Right cardiac atrium (tissue), 5 donors: ENCODE measurements at regions not wholly inside any gene's neighbourhood (a gene's known extent, or its start where the extent isn't known, plus 50 kb on each side); places are given as distances from the start of the nearest gene placed in this dataset.
"Not testable (repeated sequence)": the region's sequence is repeated elsewhere in the genome, so short reads cannot be mapped to it uniquely, and the experiment has no call there.

ENCODE experiments used
- ATAC-seq, 2 donors: fragments of 200-7000 bp; cut with Tn5 transposase; one replicate each; pipeline versions ENCODE4 v1.8.0 to v1.9.1; 2020; ENCODE audit warnings: moderate library complexity in 2 of 2, mild to moderate bottlenecking in 1 of 2
- DNase-seq, 3 donors: peaks; one replicate each; pipeline ENCODE4 v3.0.0-alpha.2; 2020
- H3K27ac ChIP-seq: one replicate; pipeline ENCODE4 v1.5.1; 2013; ENCODE audit warnings: mild to moderate bottlenecking, low read length, control low read depth, moderate library complexity
- H3K27me3 ChIP-seq: one replicate; pipeline ENCODE4 v1.6.1; 2013; ENCODE audit not compliant: control insufficient read depth, insufficient read depth
- H3K4me1 ChIP-seq: one replicate; pipeline ENCODE4 v1.6.1; 2013; ENCODE audit warnings: low read length; ENCODE audit not compliant: control insufficient read depth, insufficient read depth
- H3K4me3 ChIP-seq: one replicate; pipeline ENCODE4 v1.5.1; 2013; ENCODE audit warnings: low read length, control low read depth
- H3K9me3 ChIP-seq: one replicate; pipeline ENCODE4 v1.6.1; 2013; ENCODE audit warnings: low read length; ENCODE audit not compliant: control insufficient read depth
- WGBS: extraction: QIAGEN DNeasy Blood & Tissue Kit; methylation state at CpG from one replicate; pipeline ENCODE4 v1.1.7; 2013; 5-methylcytosine and 5-hydroxymethylcytosine counted together
- intact Hi-C, 4 donors: fragments of 100-400 bp; cut with DNase I; formaldehyde crosslinking; loops; one replicate each; pipeline versions ENCODE4 v1.11.0 to v1.14.0; 2022 to 2023
- donor health status: healthy with polysubstance abuse.
- donor health status: DM: no; HTN: yes; CAD: no.
- donor health status: DM: no; HTN: no; CAD: no.
- donor health status: DM: no; HTN: yes; CAD: no; lungs with severe emphysema.
- donor health status: DM: yes; HTN: yes; CAD: no.

DNA sequence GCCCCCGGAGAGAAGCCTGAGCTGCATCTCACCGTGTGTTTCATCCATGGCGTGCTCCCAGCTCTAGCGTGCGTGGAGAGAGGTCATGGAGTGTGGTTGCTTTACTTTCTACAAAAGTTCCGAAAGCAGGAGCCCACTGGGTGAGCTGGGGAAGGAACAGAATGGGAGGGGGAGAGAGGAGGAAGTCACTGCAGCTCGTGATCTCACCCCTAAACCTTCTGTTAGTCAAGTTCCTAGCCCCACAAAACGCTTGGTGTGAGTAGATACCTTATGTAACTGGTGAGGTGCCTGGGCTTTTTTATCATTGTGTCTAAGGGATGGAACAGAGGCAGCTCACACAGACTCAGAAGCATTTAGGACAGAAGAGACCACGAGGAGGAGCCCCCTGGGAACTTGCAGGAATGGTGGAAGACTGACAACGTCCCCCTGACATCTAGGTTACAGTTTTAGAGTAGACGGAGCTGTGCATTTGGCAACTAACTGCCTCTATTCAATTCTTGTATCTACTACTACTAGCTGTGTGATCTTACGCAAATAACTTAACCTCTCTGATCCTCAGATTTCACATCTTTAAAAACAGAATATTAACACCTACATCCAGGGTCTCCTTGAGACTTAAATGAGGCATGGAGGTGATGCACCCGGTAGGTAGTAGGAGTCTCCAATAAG is 123.3 kb downstream of the ARL4C start:
- ATAC-seq (no peak), DNase-seq (peak in 1 of 3 donors; percentile 33)
- no peaks in the 10 kb centered on the region for H3K4me1 ChIP-seq
- no peak overlapping the region for H3K27ac ChIP-seq
- 72% methylated on average over 13 of the region's 13 CpGs for WGBS
- H3K4me3 ChIP-seq = no peak overlapping the region
- intact Hi-C loops = no loop called here
- no peaks in the 10 kb centered on the region for H3K27me3 ChIP-seq
- H3K9me3 ChIP-seq = no peaks in the 10 kb centered on the region

- no peak for ATAC-seq
- Histone ChIP-seq H3K9me3 (no peaks in the 10 kb centered on the region), H3K4me3 (no peak overlapping the region), H3K27ac (no peak overlapping the region), H3K4me1 (no peaks in the 10 kb centered on the region), H3K27me3 (no peaks in the 10 kb centered on the region)
- DNase-seq = no peak
- intact Hi-C loops = no loop called here
- 73% methylated on average over 4 of the region's 4 CpGs for whole genome bisulfite sequencing
Measured at GRCh38 chr2:234373060-234373459, 123.8 kb downstream of the ARL4C start.

- WGBS = 86% methylated on average over 2 of the region's 2 CpGs
- Histone ChIP-seq H3K4me1 (no peaks in the 10 kb centered on the region), H3K4me3 (no peak overlapping the region), H3K27ac (no peak overlapping the region), H3K27me3 (no peaks in the 10 kb centered on the region), H3K9me3 (no peaks in the 10 kb centered on the region)
- intact Hi-C loops = no loop called here
- DNase-seq (no peak), ATAC-seq (no peak)
Measured at GRCh38 chr2:234372506-234372905, 124.4 kb downstream of the ARL4C start.

GRCh38 chr2:234368861-234369261 is 128.0 kb downstream of the ARL4C start:
- H3K9me3 ChIP-seq = no peaks in the 10 kb centered on the region
- H3K4me3 ChIP-seq = no peak overlapping the region
- no peaks in the 10 kb centered on the region for H3K4me1 ChIP-seq
- no peaks in the 10 kb centered on the region for H3K27me3 ChIP-seq
- DNase-seq (no peak), ATAC-seq (no peak)
- intact Hi-C loops = no loop called here
- 46% methylated on average over 1 of the region's 1 CpG for WGBS
- H3K27ac ChIP-seq = no peak overlapping the region

- Histone ChIP-seq H3K4me1 (no peaks in the 10 kb centered on the region), H3K9me3 (no peaks in the 10 kb centered on the region), H3K27ac (no peak overlapping the region), H3K4me3 (no peak overlapping the region), H3K27me3 (no peaks in the 10 kb centered on the region)
- intact Hi-C loops = no loop called here
- no peak for ATAC-seq
- WGBS = 75% methylated on average over 2 of the region's 2 CpGs
- DNase-seq = no peak
Measured at GRCh38 chr2:234366891-234367290, 130.0 kb downstream of the ARL4C start.

GRCh38 chr2:234364661-234365060 is 132.2 kb downstream of the ARL4C start:
- Histone ChIP-seq H3K4me1 (no peaks in the 10 kb centered on the region), H3K9me3 (no peaks in the 10 kb centered on the region), H3K27ac (no peak overlapping the region), H3K4me3 (no peak overlapping the region), H3K27me3 (no peaks in the 10 kb centered on the region)
- intact Hi-C loops = no loop called here
- 51% methylated on average over 8 of the region's 8 CpGs for WGBS
- ATAC-seq = no peak
- no peak for DNase-seq

- intact Hi-C loops = no loop called here
- no peak overlapping the region for H3K27ac ChIP-seq
- ATAC-seq (no peak), DNase-seq (no peak)
- no peak overlapping the region for H3K4me3 ChIP-seq
- WGBS = 34% methylated on average over 10 of the region's 10 CpGs
- no peaks in the 10 kb centered on the region for H3K27me3 ChIP-seq
- no peaks in the 10 kb centered on the region for H3K9me3 ChIP-seq
- H3K4me1 ChIP-seq = no peaks in the 10 kb centered on the region
Measured at GRCh38 chr2:234363647-234364294, 133.1 kb downstream of the ARL4C start.

- intact Hi-C loops = no loop called here
- no peak for ATAC-seq
- no peak overlapping the region for H3K27ac ChIP-seq
Measured at GRCh38 chr2:234363011-234363487, 133.8 kb downstream of the ARL4C start.

DNA sequence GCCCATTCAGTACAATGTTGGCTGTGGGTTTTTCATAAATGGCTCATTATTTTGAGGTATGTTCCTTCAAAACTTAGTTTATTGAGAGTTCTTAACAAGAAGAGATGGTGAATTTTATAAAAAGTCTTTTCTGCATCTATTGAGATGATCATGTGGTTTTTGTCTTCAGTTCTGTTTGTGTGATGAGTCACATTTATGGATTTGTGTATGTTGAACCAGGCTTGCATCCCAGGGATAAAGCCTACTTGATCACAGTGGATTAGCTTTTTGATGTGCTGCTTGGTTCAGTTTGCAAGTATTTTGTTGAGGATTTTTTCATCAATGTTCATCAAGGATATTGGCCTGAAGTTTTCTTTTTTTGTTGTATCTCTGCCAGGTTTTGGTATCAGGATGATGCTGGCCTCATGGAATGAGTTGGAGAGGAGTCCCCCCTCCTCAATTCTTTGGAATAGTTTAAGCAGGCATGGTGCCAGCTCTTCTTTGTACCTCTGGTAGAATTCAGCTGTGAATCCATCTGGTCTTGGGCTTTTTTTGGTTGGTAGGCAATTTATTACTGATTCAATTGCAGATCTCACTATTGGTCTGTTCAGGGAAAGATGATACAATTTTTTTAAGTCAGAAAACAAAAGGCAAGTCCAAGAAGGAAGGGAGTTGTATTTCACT is 136.4 kb downstream of the ARL4C start:
- H3K4me1 ChIP-seq, H3K27me3 ChIP-seq, H3K27ac ChIP-seq, DNase-seq, ATAC-seq, intact Hi-C loops, H3K4me3 ChIP-seq, H3K9me3 ChIP-seq: not testable (repeated sequence)

More at GRCh38 chr2:234363011-234363487, 133.8 kb downstream of the ARL4C start:
- Histone ChIP-seq H3K27me3 (no peaks in the 10 kb centered on the region), H3K4me1 (no peaks in the 10 kb centered on the region), H3K9me3 (no peaks in the 10 kb centered on the region), H3K4me3 (no peak overlapping the region)
- DNase-seq = no peak
- WGBS = 35% methylated on average over 4 of the region's 4 CpGs

DNA sequence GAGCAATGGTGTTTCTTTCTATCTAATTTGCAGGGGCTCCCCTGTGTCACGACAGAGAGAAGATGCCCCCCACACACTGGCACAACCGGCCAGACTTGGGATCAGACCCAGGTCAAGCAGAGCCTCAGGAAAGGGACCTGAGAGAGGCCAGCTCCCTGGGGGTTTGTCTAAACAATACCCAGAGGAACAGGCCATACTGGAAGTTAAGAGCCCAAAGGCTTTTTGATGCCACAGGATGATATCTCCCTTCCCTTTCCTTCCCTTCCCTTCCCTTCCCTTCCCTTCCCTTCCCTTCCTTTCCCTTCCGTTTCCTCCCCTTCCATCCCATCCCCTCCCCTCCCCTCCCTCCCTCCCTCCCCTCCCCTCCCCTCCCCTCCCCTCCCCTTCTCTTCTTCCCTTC is 139.2 kb downstream of the ARL4C start:
- H3K9me3 ChIP-seq = no peaks in the 10 kb centered on the region
- DNase-seq (no peak), ATAC-seq (no peak)
- intact Hi-C loops = no loop called here
- no peaks in the 10 kb centered on the region for H3K27me3 ChIP-seq
- WGBS = 56% methylated on average over 3 of the region's 3 CpGs
- no peaks in the 10 kb centered on the region for H3K4me1 ChIP-seq
- no peak overlapping the region for H3K27ac ChIP-seq
- no peak overlapping the region for H3K4me3 ChIP-seq

GRCh38 chr2:234355808-234356365 is 141.0 kb downstream of the ARL4C start:
- Histone ChIP-seq H3K27me3 (no peaks in the 10 kb centered on the region), H3K27ac (no peak overlapping the region), H3K4me3 (no peak overlapping the region), H3K4me1 (no peaks in the 10 kb centered on the region), H3K9me3 (no peaks in the 10 kb centered on the region)
- intact Hi-C loops = no loop called here
- WGBS = 60% methylated on average over 6 of the region's 6 CpGs
- no peak for DNase-seq
- no peak for ATAC-seq
